ENCODE measurements at regions not wholly inside any gene's neighbourhood (a gene's known extent, or its start where the extent isn't known, plus 50 kb on each side); places are given as distances from the start of the nearest gene placed in this dataset.
"Not testable (repeated sequence)": the region's sequence is repeated elsewhere in the genome, so short reads cannot be mapped to it uniquely, and the experiment has no call there.

- TF ChIP-seq POLR2A (IDR thresholded peaks at IDR 0.05; ENCODE audit: low read depth, low read length); TAF1 (IDR thresholded peaks at IDR 0.05; ENCODE audit: borderline replicate concordance, low read depth, low read length); POLR2AphosphoS5 (IDR thresholded peaks at IDR 0.05; ENCODE audit: low read depth, low read length): not testable (repeated sequence)
Measured at GRCh38 chr10:27296285-27296684, 55.7 kb upstream of the ACBD5 start.

Data from GM12892 (cell line).